H1 (cell line): ENCODE measurements at regions not wholly inside any gene's neighbourhood (a gene's known extent, or its start where the extent isn't known, plus 50 kb on each side); places are given as distances from the start of the nearest gene placed in this dataset.

ENCODE experiments used
- CTCF ChIA-PET: fragments of 300-600 bp; sonication (Branson Sonifier 250); formaldehyde crosslinking; loops from one replicate; lab custom pipeline; 2021; ENCODE audit not compliant: partially characterized antibody; lab: Charles Lee
- POLR2A ChIA-PET: fragments of 300-600 bp; sonication (Branson Sonifier 250); formaldehyde crosslinking; loops from one replicate; lab custom pipeline; 2021; ENCODE audit warnings: inconsistent platforms; ENCODE audit not compliant: partially characterized antibody; lab: Charles Lee
- DNase-seq, 2 experiments: peaks; one replicate each; pipeline versions ENCODE4 v3.0.0 to v3.0.0-alpha.2; 2010 to 2022; ENCODE audit warnings: low spot score in 2 of 2, low read depth in 1 of 2, mixed read lengths in 1 of 2
- FAIRE-seq: peaks from 2 replicates; lab custom pipeline; 2011; peaks lifted over from hg19 to GRCh38; lab: Jason Lieb, UNC
- H2AFZ ChIP-seq: 2 replicates; pipeline ENCODE4 v1.8.1; 2012; ENCODE audit warnings: low read length, inconsistent platforms
- H2AK5ac ChIP-seq: 2 replicates; pipeline ENCODE4 v1.6.1; 2013; ENCODE audit warnings: low read depth, low read length
- H2BK120ac ChIP-seq: replicated peaks from 2 replicates; pipeline ENCODE3; 2013; ENCODE audit warnings: low read depth, low read length, inconsistent platforms
- H2BK12ac ChIP-seq: 2 replicates; pipeline ENCODE4 v1.6.1; 2013; ENCODE audit warnings: low read depth, low read length
- H2BK15ac ChIP-seq: 2 replicates; pipeline ENCODE4 v1.6.1; 2013; ENCODE audit warnings: low read length
- H2BK20ac ChIP-seq: 2 replicates; pipeline ENCODE4 v1.6.1; 2013; ENCODE audit warnings: low read length
- H2BK5ac ChIP-seq: 2 replicates; pipeline ENCODE4 v1.6.1; 2013; ENCODE audit warnings: low read depth, low read length
- H3K14ac ChIP-seq: 2 replicates; pipeline ENCODE4 v1.6.1; 2013; ENCODE audit warnings: inconsistent platforms; ENCODE audit not compliant: insufficient read length
- H3K18ac ChIP-seq: 2 replicates; pipeline ENCODE4 v1.6.1; 2013; ENCODE audit warnings: low read length; ENCODE audit errors: extremely low read depth
- H3K23ac ChIP-seq: 2 replicates; pipeline ENCODE4 v1.6.1; 2013; ENCODE audit warnings: inconsistent platforms; ENCODE audit not compliant: insufficient read length
- H3K23me2 ChIP-seq: 2 replicates; pipeline ENCODE4 v1.6.1; 2013; ENCODE audit warnings: low read depth, low read length
- H3K27ac ChIP-seq: 2 replicates; pipeline ENCODE4 v1.6.1; 2011; ENCODE audit warnings: low read depth, low read length, inconsistent platforms
- H3K27me3 ChIP-seq, 4 experiments: replicated peaks in 1 of 4; 1 replicate in 1 of 4; 2 replicates in 3 of 4; pipeline versions ENCODE4 v1.6.1 to v1.8.1; 2011 to 2013; ENCODE audit warnings: low read length in 3 of 4, mild to moderate bottlenecking in 3 of 4, inconsistent platforms in 2 of 4, mixed read lengths in 2 of 4, moderate library complexity in 1 of 4; ENCODE audit not compliant: control insufficient read depth in 3 of 4, insufficient read depth in 3 of 4; ENCODE audit errors: extremely low read depth in 1 of 4
- H3K36me3 ChIP-seq, 4 experiments: 2 replicates each; pipeline versions ENCODE4 v1.6.1 to v1.8.1; 2011 to 2013; ENCODE audit warnings: mild to moderate bottlenecking in 4 of 4, low read length in 3 of 4, moderate library complexity in 2 of 4, control low read depth in 1 of 4, inconsistent platforms in 1 of 4; ENCODE audit not compliant: insufficient read depth in 4 of 4, control insufficient read depth in 2 of 4
- H3K4ac ChIP-seq: replicated peaks from 2 replicates; pipeline ENCODE3; 2013; ENCODE audit warnings: low read length, low read depth, mixed read lengths, inconsistent platforms; ENCODE audit not compliant: insufficient read length
- H3K4me1 ChIP-seq, 4 experiments: replicated peaks in 1 of 4; 1 replicate in 1 of 4; 2 replicates in 3 of 4; pipeline versions ENCODE4 v1.6.1 to v1.8.1; 2011 to 2013; ENCODE audit warnings: low read length in 3 of 4, inconsistent platforms in 2 of 4, mixed read lengths in 1 of 4; ENCODE audit not compliant: insufficient read depth in 4 of 4, control insufficient read depth in 3 of 4
- H3K4me2 ChIP-seq, 2 experiments: 2 replicates each; pipeline versions ENCODE4 v1.6.1 to v1.8.1; 2011 to 2013; ENCODE audit warnings: low read depth in 2 of 2, low read length in 2 of 2, control low read depth in 1 of 2, inconsistent platforms in 1 of 2, mild to moderate bottlenecking in 1 of 2; ENCODE audit not compliant: insufficient read depth in 1 of 2
- H3K4me3 ChIP-seq, 4 experiments: fragments of 200-600, 300-600 bp in 1 of 4; sonication (generic), shearing (Covaris generic), sonication (Bioruptor Twin) in 1 of 4; 2 replicates each; pipeline versions ENCODE4 v1.5.1 to v1.8.1; 2011 to 2016; ENCODE audit warnings: low read length in 4 of 4, low read depth in 3 of 4, control low read depth in 2 of 4, inconsistent platforms in 2 of 4, mild to moderate bottlenecking in 2 of 4, mixed read lengths in 1 of 4, moderate library complexity in 1 of 4; ENCODE audit not compliant: insufficient read depth in 2 of 4; ENCODE audit errors: extremely low read depth in 1 of 4
- H3K56ac ChIP-seq: replicated peaks from 2 replicates; pipeline ENCODE3; 2013; ENCODE audit warnings: low read depth, mild to moderate bottlenecking, mixed read lengths, low read length, inconsistent platforms; ENCODE audit not compliant: insufficient read length
- H3K79me1 ChIP-seq: 2 replicates; pipeline ENCODE4 v1.6.1; 2013; ENCODE audit warnings: low read depth, low read length, control low read depth
- H3K79me2 ChIP-seq, 2 experiments: 2 replicates each; pipeline versions ENCODE4 v1.6.1 to v1.8.1; 2012 to 2013; ENCODE audit warnings: low read length in 2 of 2, mild to moderate bottlenecking in 2 of 2, inconsistent platforms in 1 of 2; ENCODE audit not compliant: insufficient read depth in 2 of 2, control insufficient read depth in 1 of 2
- H3K9ac ChIP-seq, 4 experiments: replicated peaks in 1 of 4; 1 replicate in 1 of 4; 2 replicates in 3 of 4; pipeline versions ENCODE4 v1.6.1 to v1.8.1; 2011 to 2013; ENCODE audit warnings: low read depth in 3 of 4, low read length in 3 of 4, control low read depth in 2 of 4, mild to moderate bottlenecking in 2 of 4, moderate library complexity in 2 of 4, inconsistent platforms in 1 of 4; ENCODE audit errors: extremely low read depth in 1 of 4
- H3K9me3 ChIP-seq, 2 experiments: 2 replicates each; pipeline versions ENCODE4 v1.6.1 to v1.8.1; 2012 to 2013; ENCODE audit warnings: mild to moderate bottlenecking in 2 of 2, moderate library complexity in 2 of 2, control low read depth in 1 of 2, inconsistent platforms in 1 of 2, low read depth in 1 of 2, low read length in 1 of 2, mixed read lengths in 1 of 2; ENCODE audit not compliant: insufficient read depth in 2 of 2
- H4K20me1 ChIP-seq, 2 experiments: replicated peaks in 1 of 2; 2 replicates each; pipeline versions ENCODE3 to v1.8.1; 2011 to 2013; ENCODE audit warnings: inconsistent platforms in 2 of 2, low read length in 2 of 2, mild to moderate bottlenecking in 1 of 2; ENCODE audit not compliant: insufficient read depth in 2 of 2, control insufficient read depth in 1 of 2
- H4K5ac ChIP-seq: 2 replicates; pipeline ENCODE4 v1.6.1; 2013; ENCODE audit warnings: low read length, low read depth, mixed read lengths, inconsistent platforms; ENCODE audit not compliant: insufficient read length
- H4K8ac ChIP-seq: 2 replicates; pipeline ENCODE4 v1.8.0; 2013; ENCODE audit warnings: mild to moderate bottlenecking, moderate library complexity, low read length, inconsistent platforms; ENCODE audit not compliant: insufficient read depth; ENCODE audit errors: extremely low read depth
- H4K91ac ChIP-seq: replicated peaks from 2 replicates; pipeline ENCODE3; 2013; ENCODE audit warnings: low read length, mixed read lengths, inconsistent platforms; ENCODE audit not compliant: insufficient read length
- RFX5 ChIP-seq: IDR thresholded peaks from 2 replicates; pipeline ENCODE4 v1.6.1; 2011; ENCODE audit warnings: low read depth, low read length, improper control_type of control experiment, borderline replicate concordance
- TEAD4 ChIP-seq: IDR thresholded peaks from 2 replicates; pipeline ENCODE4 v1.6.1; 2012; ENCODE audit warnings: low read depth, low read length, inconsistent platforms, mixed read lengths
- WGBS, 2 experiments: shearing (Covaris generic) in 1 of 2; methylation state at CpG; one replicate each; pipeline versions ENCODE4 v1.1.6 to v1.1.7; 2013 to 2015; ENCODE audit warnings: low lambda C conversion rate in 2 of 2, mixed read lengths in 2 of 2, inconsistent platforms in 1 of 2, low coverage in 1 of 2, missing lambda C conversion rate in 1 of 2; ENCODE audit not compliant: insufficient replicate concordance in 2 of 2, insufficient coverage in 1 of 2, insufficient read length in 1 of 2; ENCODE audit errors: extremely low coverage in 1 of 2, missing lambda C conversion rate in 1 of 2; 5-methylcytosine and 5-hydroxymethylcytosine counted together
- TF ChIP-seq, protein P1 (sequence below): IDR thresholded peaks from 2 replicates; pipeline ENCODE4 v1.6.1; 2011; ENCODE audit warnings: low read depth, mild to moderate bottlenecking, low read length; ENCODE audit not compliant: insufficient read depth

DNA sequence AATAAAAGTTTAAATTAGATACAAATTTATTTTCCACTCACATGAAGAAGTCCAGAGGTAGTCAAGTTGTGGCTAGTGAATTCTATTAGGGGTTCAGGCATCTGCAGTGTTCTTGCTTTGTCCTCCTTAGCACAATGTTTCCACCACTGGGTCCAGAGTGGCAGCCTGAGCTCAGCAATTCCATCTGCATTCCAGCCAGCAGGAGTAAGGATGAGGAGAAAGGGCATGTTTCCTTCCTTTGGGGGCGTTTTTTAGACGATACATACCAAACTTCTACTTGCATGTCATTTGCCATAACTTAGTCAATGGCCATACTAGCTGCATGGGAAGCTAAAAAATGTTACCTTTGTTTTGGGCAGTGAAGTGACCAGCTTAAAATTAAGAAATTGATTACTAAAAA, 98.5 kb upstream of the VANGL1 start:
- no peak overlapping the region for H3K56ac ChIP-seq
- no peak overlapping the region for H2AK5ac ChIP-seq
- no peak overlapping the region for H3K9ac ChIP-seq
- H4K5ac ChIP-seq, result no peak overlapping the region
- H2BK12ac ChIP-seq, result no peak overlapping the region
- H3K4ac ChIP-seq, result no peak overlapping the region
- H4K91ac ChIP-seq, result no peak overlapping the region
- no peak overlapping the region for H3K18ac ChIP-seq
- H3K9me3 ChIP-seq, result no peaks in the 10 kb centered on the region
- no peak overlapping the region for H2BK15ac ChIP-seq
- no peak overlapping the region for H4K8ac ChIP-seq
- no peak overlapping the region for H2BK20ac ChIP-seq
- no peaks in the 10 kb centered on the region for H3K36me3 ChIP-seq
- POLR2A ChIA-PET, result no interaction called here
- no peak overlapping the region for H3K4me3 ChIP-seq
- no peak for TF ChIP-seq RFX5
- peak; percentile 69 for TF ChIP-seq TEAD4
- TF ChIP-seq, protein P1, sequence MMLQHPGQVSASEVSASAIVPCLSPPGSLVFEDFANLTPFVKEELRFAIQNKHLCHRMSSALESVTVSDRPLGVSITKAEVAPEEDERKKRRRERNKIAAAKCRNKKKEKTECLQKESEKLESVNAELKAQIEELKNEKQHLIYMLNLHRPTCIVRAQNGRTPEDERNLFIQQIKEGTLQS, result no peak
- FAIRE-seq (no peak), DNase-seq (no peak)
- no peaks in the 10 kb centered on the region for H3K79me1 ChIP-seq
- H3K4me1 ChIP-seq, result peaks cover 0 to 10% (median 4%) of the 10 kb centered on the region in 4 experiments; a peak in 5 of 7 replicates
- H4K20me1 ChIP-seq, result no peaks in the 10 kb centered on the region
- no peak overlapping the region for H3K4me2 ChIP-seq
- CTCF ChIA-PET, result interaction anchor here (0.6 to 2.9 kb wide), 8 partner anchors 8 to 405 kb away, joined by 3 to 7 read pairs (median 3); no protein-coding TSS in a partner anchor
- no peak overlapping the region for H3K14ac ChIP-seq
- no peak overlapping the region for H3K23ac ChIP-seq
- H3K79me2 ChIP-seq, result no peaks in the 10 kb centered on the region
- no peak overlapping the region for H2AFZ ChIP-seq
- no peak overlapping the region for H3K27ac ChIP-seq
- H3K27me3 ChIP-seq, result no peaks in the 10 kb centered on the region
- no peaks in the 10 kb centered on the region; the same call in 1 of the 2 replicates for H3K23me2 ChIP-seq
- H2BK5ac ChIP-seq, result no peak overlapping the region
- 97% methylated on average over 2 of the region's 2 CpGs; no CpG with 5 or more reads in 1 of the 2 experiments for WGBS, 2 experiments
- no peak overlapping the region for H2BK120ac ChIP-seq
